G401.6 (cell line): ENCODE measurements at regions not wholly inside any gene's neighbourhood (a gene's known extent, or its start where the extent isn't known, plus 50 kb on each side); places are given as distances from the start of the nearest gene placed in this dataset.

Experiments
- FAIRE-seq: peaks from 2 replicates; lab custom pipeline; 2012; peaks lifted over from hg19 to GRCh38; lab: Jason Lieb, UNC

GRCh38 chr12:39124768-39125167, 219.4 kb upstream of the CPNE8 start:
- FAIRE-seq = no peak

GRCh38 chr12:39123580-39124253, 218.3 kb upstream of the CPNE8 start:
- no peak for FAIRE-seq

DNA sequence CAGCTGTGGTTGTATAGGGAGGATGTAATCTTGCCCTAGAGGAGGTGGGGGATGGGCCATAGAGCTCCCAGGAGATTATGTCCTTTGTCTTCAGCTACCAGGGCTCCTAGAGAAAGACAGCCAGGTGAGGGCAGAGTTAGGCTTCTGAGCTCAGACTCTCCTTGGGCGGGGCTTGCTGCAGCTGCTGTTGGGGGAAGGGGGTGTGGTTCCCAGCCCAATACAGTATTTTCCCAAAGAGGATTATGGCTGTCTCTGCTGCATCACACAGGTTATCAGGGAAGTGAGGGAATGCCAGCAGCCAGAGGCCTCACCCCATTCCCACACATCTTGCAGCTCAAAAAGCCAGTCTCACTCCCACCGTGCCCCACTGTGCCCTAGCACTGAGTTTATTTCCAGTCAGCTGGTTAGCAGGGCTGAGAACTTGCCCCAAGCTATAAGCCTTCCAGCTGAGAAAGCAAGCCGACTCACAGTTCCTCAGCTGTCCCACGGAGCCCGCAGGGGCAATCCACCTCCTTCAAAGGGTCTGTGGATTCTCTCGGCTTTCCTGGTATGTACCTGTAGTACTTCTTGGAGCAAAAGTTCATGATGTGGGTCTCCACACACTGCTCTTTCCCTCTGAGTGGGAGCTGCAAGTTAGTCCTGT, 217.3 kb upstream of the CPNE8 start:
- FAIRE-seq = no peak

DNA sequence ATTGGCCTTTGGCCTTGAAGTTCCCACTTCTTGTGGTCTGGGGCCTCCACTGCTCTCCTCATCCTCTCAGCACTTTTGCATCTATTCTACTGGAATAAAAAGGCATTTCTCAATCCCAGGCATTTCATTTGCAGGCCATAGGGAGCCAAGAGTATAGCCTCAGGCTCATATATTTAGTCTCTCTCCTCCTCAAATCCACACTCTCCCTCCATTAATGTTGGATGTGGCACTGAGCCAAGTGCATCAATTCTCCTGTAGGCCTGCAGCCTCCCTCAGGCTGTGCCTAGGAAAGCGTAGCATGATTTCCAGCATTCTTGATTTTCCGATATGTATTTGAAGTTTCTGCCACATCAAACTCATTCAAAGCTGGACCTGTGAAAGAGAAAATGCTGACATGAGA, 211.5 kb upstream of the CPNE8 start:
- no peak for FAIRE-seq

GRCh38 chr12:39112064-39112463, 206.7 kb upstream of the CPNE8 start:
- FAIRE-seq = no peak

DNA sequence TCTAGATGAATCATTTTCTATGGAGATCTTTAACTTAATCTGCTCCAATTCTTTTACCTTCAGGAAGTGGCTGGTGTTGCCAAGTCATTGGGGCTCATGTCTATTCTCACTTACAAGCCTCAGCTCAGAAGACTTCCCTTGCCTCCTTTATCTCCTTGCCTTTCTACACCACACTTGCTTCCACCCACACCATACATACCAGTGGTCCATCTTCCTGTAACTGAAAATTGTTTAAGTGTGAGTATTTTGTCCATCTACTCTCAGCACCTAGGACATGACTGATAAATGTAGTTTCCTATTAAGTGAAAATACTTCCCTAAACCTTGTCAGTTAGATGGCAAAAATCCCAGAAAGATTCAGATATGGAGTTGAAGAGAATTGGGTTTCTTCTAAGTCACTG, 199.7 kb upstream of the CPNE8 start:
- FAIRE-seq = no peak

GRCh38 chr12:39103552-39104165, 198.3 kb upstream of the CPNE8 start:
- FAIRE-seq = peak; percentile 28

DNA sequence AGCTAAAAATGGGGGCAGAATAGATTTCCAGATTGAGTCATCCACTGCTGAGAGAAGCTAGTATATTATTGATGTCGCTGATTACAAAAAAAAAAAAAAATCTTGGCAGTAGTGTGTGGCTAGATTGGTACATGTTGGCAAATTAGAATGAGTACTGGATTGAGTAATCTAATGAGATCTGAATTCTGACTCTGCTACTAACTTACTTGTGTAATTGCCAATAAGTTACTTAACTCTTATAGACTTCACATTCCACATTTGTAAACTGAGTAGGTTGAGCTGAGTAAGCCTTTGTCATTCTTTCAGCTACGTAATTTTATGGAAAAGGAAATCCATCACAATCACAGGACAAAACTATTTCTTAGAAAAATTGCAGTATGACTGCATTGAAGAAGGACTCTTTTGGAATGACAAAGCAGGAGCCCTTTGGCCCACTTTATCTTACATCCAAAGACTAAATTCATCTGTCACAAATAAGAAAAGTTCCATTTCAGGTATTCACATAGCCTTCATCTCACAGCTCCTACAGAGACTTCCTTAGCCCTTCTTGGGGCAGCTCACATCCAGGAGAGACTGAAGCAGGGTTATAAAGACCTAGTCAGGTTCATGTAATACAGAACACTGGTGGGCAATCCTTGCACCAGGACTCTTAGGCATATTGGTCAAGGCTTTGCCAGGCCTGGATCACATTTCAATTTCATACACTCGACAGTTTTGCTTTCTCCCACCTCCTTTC, 197.3 kb upstream of the CPNE8 start:
- FAIRE-seq = no peak

DNA sequence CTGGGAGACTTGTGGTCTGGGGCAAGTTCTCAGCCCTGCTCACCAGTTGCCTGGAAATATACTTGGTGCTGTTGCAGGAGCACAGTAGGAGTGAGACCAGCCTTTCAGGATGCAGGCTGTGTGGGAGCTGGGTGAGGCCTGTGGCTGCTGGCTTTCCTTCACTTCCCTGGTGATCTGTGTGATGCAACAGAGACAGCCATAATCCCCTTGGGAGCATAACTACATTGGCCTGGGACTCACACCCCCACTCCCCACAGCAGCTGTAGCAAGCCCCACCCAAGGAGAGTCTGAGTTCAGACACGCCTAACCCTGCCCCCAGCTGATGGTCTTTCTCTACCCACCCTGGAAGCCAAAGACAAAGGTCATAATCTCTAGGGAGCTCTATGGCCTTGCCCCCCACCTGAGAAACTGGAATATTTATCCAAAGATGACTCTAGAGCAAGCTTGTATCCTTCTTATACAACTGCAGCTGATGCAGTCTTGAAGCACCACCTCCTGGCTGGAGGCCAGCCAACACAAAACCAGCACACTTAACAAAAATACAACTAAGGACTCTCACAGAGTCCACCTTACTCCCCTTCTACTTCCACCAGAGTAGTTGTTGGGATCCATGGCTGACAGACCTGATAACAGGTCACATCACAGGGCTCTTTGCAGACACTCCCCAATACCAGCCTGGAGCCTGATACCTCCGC, 190.4 kb upstream of the CPNE8 start:
- FAIRE-seq = no peak

DNA sequence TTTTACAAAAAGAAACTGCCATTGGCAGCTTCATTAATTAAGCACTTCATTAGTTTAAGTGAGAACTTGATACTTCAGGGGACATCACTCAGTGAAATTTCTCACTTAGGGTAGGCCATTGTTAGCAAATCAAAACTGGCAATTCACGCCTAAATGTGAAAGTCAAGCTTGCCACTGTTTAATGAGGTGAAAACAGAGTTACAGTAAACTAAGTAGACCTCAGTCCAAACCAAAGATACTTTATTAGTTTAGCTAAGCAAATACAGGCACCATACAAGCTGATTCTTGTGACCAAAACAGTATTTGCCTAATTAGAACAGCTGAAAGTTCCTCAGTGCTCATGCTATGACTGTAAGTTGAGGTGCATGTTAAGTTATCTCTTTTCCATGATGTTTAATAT, 176.5 kb upstream of the CPNE8 start:
- no peak for FAIRE-seq

DNA sequence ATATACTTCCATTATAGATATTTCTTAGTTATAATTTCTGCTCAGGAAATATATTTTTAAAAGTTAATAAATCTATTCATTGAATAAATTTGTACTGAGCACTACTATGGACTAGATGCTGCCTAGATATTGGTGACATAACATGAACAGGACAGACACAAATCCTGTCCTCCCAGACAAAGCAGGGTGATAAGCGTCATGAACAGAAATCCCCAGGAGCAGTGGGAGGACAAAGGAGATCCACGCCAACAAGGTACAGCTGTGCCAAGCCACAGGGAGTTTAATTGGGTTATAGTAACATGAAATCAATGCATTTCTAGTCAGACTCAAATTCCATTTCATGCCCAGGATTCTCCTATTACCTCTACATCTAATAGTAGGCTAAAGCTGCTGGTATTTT, 171.8 kb upstream of the CPNE8 start:
- FAIRE-seq = no peak

- no peak for FAIRE-seq
Observed at GRCh38 chr12:39074063-39074462, 168.7 kb upstream of the CPNE8 start.

DNA sequence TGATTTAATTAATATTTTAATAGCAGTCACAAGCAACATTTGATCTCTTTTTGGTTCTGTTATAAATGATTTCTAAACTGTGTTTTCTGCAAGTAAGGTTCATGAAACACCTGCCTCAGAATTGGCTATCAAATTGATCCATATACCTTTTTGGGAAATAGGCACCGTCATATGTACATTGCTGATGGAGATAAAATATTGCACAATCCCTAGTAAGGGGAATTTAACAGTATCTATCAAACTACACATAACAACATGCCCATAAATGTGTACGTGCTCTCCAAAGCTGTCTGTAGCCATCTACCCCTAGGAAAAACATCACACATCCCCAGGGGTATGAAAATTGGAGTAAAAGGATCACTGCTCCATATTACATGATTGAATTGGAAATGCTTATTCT, 167.3 kb upstream of the CPNE8 start:
- no peak for FAIRE-seq

DNA sequence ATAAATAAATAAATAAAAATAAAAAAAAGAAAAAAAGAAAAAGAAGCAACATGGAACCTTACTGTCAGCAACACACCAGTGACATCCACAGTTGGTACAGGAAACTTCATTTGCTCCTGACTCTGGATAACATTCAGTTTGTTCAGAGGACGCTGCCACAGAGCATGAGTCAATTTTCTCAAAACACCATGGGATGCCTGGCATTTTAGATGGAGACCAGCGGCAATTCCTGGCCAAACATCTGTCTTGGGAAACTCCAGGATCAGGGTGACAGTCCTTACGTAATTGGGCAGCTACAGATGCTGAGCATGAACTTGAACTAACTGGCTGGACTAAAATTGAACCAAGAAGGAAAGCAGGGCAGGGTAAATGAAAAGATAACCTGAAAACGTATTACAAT, 166.2 kb upstream of the CPNE8 start:
- FAIRE-seq = no peak

- no peak for FAIRE-seq
Observed at GRCh38 chr12:39070775-39071174, 165.4 kb upstream of the CPNE8 start.

GRCh38 chr12:39065455-39065854, 160.1 kb upstream of the CPNE8 start:
- FAIRE-seq = no peak

DNA sequence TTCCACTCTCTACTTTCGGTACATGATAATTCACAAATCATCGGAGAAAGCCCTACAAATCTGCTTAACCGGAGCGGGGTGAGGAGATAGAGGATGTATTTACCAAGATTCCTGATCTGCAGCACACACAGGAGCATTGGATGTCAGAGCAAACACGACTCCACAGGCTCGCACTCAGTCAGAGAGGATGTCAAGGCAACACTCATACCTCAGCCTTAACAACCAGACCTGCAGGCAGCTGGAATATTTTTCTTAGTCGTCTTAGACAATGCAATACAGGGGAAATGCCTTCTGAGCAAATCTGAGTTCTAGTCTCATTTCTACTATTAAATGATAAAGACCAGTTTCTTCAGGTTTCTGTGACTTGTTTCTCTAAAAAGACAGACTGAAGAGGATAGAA, 159.3 kb upstream of the CPNE8 start:
- no peak for FAIRE-seq

DNA sequence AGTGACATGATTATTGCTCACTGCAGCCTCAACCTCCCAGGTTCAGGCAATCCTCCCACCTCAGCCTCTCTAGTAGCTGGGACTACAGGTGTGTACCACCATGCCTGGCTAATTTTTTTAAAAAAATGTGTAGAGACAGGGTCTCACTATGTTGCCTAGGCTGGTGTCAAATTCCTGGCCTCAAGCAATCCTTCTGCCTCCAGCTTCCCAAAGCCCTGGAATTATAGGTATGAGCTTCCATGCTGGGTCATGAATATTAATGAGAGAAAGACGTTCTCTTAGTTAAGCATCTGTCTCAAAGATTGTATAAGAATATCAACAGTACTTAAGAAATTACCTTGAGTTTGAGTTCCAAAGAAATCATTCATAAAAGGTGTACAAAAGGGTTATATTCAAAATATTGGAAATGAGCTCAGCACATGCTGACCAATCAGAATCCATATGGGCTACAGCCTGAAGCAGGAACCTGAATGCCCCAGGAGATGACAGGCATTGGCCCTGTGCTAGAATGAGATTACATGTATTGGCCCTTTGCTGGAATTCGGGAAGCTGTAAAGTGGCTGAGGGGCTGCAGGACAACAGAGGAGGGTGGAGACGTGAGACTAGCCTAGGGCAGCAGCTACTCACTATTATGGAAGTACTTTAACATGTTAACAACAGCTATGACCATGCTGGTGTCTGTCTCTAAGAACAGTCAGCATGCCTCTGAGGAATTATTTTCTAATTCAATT, 157.0 kb upstream of the CPNE8 start:
- no peak for FAIRE-seq

GRCh38 chr12:39061576-39061975, 156.2 kb upstream of the CPNE8 start:
- FAIRE-seq = no peak

GRCh38 chr12:39048395-39048794, 143.0 kb upstream of the CPNE8 start:
- FAIRE-seq = no peak

- no peak for FAIRE-seq
Observed at GRCh38 chr12:39047539-39048262, 142.3 kb upstream of the CPNE8 start.
